ENCODE measurements at regions not wholly inside any gene's neighbourhood (a gene's known extent, or its start where the extent isn't known, plus 50 kb on each side); places are given as distances from the start of the nearest gene placed in this dataset.
"Not testable (repeated sequence)": the region's sequence is repeated elsewhere in the genome, so short reads cannot be mapped to it uniquely, and the experiment has no call there.

DNA sequence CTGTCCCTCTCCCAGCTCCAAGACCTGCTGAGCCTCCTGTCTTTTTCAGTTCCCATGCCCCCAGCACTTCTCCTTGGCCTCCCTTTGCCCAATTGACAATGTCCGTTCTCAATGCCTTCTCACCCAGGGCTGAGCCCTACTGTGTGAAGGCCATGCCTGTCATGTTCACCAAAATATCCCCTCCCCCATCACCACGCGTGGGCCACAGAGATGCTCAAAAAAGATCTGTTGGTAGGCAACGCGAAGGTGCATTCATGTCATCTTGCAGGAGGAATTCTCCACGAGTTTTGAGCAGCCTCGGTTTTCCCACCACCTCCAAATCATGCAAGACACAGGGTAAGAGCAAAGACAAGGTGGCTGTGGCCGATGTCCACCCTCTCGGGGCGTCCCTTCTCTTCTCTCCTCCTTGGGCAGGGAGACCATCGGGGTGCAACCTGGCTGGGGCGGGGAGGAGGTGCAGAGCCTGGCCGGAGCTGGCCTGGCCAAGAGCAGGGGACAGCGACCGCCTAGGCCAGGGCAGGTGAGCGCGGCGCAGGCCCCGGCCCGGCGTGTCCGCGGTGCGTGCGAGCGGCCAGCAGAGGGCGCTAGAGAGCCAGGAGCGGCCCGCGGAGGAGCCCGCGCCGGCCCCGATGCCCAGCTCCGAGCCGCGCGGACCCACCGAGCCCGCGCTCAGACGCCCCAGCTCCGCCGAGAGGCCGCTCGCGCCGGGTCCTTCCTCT is 56.3 kb upstream of the KRTAP5-11 start:
- DNase-seq, result peak; percentile 2

DNA sequence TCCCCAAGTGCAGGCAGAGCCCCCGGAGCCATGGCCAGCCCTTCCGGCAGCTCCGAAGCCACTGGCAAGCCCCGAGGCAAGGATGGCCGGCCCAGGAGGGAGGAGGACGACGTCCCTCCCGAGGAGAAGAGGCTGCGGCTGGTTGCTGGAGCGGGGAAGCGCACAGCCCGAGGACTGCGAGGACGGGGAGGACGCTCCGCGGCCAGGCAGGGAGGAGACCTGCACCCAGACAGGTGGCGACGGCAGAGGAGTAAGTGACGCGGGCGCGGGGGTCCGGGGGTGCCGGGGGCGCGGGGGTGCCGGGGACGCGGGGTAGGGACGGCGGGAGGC is 56.8 kb upstream of the KRTAP5-11 start:
- not testable (repeated sequence) for DNase-seq

DNA sequence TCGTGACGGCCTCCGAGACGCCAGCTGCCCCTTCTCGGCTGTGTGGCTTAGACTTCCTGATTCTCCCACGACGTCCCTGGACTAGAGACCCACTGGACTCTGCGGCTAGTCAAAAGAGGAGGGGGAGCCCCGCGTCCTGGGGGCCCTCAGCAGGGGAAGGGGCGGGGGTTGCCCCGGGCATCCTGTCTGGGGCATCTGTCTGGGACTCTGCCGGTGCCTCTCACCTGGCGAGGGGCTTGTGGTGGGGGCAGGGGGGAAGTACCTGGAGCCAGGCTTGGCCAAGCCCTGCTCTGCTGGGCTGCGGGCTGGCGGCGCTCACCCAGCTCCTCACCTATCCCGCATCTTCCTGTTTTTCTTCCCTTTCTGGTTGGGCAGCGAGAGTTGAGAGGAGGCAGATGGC is 57.2 kb upstream of the KRTAP5-11 start:
- not testable (repeated sequence) for DNase-seq

DNA sequence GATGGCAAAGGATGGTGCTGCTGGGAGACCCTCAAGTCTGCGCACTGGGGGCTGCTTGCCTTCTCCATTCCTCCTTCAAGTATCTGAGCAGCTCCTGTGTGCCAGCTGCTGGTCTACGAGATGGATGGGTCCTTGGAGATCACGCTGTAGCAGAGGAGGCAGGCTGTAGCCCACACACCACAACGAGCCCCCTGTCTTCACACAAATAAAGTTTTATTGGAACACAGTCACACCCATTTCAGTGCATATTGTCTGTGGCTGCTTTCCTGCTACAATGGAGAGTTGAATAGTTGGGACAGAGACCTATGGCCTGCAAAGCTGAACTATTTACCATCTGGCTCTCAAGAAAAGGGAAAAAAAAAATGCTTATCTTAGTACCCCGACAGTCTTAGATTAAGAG is 64.4 kb upstream of the KRTAP5-11 start:
- DNase-seq, result not testable (repeated sequence)

DNA sequence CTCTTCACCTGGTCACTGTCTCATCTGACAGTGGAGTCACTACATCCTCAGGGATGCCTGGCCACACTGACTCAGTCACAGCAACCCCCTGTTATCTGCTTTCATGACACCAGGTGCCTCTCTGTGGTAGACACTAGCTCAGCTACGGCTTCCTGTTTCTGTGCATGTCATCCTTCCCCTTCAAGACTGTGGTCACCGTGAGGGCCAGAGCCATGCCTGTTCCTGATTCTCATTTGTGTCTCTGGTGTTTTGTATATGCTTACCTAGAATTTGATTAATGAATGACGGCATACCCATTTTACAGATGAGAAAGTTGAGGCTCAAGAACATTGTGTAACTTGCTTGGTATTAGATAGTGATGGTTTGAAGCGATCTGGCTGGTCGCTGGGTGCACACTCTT is 70.3 kb upstream of the KRTAP5-11 start:
- not testable (repeated sequence) for DNase-seq

DNA sequence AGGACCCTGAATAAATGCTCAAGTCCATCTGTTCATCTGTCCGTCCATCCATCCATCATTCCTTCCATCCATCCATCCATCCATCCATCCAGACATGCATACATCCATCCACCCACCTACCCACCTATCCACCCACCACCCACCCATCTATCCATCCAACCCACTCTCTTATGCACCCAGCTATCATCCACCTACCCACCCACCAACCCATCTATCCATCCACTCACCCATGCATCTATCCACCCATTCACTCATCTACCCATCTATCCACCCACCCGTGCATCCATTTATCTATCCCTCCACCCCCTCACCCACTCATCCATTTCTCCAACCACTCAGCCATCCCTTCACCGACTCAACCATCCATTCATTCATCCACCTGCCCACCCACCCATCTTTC is 71.7 kb upstream of the KRTAP5-11 start:
- DNase-seq, result not testable (repeated sequence)

DNA sequence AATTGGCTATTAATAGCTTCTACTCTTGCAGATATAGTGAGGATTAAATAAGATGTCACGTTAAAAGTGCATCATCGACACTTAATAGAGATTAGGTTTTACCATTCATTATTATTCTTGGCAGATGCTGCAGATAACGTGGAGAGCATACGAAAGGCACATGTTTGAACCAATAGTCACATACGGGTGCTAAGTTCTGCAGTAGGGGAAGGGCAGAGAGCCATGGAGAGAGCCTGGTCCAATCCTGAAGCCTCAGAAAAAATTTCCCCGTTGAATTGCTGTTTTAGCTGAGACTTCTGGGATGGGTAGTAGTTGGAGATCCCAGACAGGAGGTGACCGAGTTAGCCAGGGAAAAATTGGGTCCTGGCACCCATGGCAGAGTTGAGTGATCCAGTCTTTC is 72.4 kb upstream of the KRTAP5-11 start:
- not testable (repeated sequence) for DNase-seq

DNA sequence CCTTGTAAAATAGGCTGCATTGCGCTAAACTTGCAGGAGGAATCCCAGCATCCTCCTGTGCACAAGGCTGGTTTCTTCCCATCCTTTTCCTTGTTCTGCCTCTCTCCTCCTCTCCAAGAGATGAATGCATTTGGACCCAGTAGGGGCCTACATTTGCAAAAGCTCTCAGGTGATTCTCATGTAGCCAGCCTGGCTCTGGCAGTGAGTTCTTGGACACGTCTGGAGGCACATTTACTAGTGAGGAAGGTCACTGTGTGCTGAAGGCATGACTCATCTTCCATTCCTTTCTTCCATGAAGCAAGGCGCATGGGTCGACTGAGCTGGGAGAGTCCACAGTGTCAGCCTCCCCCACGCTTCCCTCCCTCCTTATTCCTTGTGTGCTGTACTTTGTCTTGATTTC is 73.8 kb upstream of the KRTAP5-11 start:
- not testable (repeated sequence) for DNase-seq

DNA sequence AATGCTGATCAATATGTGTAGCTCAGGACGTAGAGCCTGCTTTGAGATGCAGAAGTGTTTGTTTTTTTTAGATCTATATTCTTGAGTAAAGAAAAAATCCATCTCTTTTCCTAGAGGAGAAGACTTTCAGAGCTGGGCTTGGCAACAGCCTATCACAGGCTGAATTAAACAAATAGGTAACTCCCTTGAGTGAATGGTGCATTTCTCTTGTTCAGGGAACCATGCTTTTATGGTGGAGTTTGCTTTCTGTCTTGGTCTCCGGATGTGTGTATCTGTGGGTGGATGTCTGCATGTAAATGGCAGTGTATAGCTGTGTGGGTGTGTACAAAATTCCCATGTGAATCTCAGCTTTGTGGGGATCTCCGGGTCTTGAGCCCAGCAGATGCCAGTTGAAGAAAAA is 82.3 kb upstream of the KRTAP5-11 start:
- not testable (repeated sequence) for DNase-seq

DNA sequence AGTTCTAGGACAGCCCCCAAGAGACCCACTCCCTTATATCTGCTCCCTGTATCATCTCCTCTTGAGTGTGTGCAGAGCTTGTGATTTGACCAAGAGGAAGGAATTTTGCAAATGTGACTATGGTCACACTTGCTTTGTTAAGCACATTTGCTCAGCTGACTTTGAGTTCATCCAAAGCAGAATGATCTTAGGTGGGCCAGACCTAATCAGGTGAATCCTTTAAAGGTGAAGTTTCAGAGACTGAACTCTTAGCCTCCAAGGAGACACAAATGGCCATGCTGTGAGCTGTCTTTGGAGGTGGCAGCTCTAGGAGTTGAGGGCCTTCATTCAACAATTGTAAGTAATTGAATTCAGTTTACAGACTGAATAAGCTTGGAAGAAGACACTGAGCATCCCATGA is 115.4 kb upstream of the KRTAP5-11 start:
- DNase-seq, result not testable (repeated sequence)

DNA sequence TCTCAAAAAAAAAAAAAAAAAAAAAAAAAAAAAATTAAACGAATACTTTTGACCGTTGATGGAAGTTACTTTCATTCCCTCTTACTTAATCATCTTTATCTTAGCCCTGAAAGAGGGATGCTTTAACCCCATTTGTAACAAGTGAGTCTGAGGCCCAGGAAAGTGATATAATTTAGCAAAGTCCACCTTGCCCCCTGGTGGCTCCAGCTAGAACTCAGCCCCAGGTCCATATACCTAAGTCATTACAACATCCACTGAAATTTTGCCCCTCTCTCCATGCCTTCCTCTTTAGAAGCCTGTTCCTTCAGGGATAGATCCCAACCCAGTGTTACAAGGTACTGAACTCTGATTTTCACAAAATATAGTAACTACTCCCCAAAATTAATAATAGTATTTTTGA is 116.3 kb upstream of the KRTAP5-11 start:
- DNase-seq, result not testable (repeated sequence)

DNA sequence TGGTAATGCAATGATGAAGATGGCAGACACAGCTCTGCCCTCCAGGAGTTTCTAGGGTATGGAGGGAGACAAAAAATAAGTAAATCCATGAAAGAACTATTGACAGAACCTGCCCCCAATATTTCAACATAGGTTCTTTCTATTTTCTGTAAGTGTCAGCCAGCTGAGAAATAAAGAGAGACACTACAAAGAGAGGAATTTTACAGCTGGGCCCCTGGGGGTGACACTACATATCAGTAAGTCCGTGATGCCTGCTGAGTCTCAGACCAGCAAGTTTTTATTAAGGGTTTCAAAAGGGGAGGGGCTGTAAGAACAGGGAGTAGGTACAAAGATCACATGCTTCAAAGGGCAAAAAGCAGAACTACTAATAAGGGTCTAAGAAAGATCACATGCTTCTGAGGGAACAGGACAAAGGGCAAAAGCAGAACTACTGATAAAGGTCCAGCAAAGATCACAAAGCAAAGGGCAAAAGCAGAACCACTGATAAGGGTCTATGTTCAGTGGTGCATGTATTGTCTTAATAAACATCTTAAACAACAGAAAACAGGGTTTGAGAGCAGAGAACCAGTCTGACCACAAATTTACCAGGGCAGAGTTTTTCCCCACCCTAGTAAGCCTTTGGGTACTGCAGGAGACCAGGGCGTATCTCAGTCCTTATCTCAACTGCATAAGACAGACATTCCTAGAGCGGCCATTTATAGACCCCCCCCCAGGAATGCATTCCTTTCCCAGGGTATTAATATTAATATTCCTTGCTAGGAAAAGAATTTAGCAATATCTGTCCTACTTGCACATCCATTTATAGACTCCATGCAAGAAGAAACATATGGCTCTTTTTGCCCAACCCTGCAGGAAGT is 119.0 kb upstream of the KRTAP5-11 start:
- DNase-seq, result not testable (repeated sequence)

DNA sequence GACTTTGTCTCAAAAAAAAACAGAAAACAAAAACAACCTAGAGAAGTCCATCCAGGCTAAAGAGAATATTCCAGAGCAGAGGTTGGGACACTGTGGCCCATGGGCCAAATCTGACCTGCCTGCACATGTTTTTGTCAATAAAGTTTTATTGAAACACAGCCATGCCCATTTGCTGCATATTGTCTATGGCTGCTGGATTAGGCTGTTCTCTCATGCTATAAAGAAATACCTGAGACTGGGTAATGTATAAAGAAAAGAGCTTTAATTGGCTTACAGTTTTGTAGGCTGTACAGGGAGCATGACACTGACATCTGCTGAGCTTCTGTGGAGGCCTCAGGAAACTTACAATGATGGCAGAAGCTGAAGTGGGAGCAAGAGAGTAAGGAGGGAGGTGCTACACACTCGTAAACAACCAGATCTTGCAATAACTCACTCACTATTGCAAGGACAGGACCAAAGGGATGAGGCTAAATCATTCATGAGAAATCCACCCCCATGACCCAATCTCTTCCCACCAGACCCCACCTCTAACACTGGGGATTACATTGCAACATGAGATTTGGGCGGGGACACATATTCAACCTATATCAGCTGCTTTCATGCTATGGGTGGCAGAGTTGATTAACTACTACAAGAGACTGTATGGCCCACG is 122.5 kb upstream of the KRTAP5-11 start:
- DNase-seq, result not testable (repeated sequence)

DNA sequence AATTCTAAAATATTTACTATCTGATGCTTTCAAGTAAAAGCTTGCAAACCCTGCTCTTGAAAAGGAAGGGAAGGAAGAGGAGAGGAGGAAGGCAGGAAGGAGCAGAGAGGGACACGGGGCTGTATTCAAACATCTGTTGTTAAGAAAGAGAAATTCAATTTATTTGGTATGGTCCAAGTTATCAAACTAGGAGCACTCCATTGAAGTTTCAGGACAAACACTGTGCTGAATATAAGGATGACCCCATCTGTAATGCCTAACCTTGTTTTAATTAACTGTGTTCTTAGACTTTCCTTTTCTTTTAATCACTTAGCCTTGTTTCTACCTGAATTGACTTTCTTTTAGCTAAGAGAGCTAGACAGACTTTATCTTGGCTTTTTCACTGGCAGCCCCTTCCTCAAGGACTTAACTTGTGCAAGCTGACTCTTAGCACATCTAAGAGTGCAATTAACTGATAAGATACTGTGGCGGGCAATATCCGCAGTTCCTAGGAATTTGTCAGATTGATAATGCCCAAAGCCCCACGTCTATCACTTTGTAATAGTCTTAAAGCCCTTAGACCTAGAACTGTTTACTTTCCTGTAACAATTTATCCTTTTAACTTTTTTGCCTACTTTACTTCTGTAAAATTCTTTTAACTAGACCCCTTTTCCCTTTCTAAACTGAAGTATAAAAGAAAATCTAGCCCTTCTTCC is 123.2 kb upstream of the KRTAP5-11 start:
- not testable (repeated sequence) for DNase-seq

DNA sequence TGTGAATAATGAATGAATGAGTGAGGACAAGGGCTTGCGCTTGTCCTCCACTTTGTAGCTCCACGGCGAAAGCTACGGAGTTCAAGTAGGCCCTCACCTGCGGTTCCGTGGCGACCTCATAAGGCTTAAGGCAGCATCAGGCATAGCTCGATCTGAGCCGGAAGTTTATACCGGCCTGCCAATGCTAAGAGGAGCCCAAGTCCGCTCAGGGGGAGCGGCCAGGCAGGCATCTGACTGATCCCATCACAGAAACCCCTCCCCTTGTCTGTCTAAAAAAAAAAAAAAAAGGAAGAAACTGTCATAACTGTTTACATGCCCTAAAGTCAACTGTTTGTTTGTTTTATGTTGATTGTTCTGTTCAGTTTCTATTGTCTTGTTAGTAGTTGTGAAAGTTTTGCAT is 124.4 kb upstream of the KRTAP5-11 start:
- DNase-seq, result not testable (repeated sequence)

DNA sequence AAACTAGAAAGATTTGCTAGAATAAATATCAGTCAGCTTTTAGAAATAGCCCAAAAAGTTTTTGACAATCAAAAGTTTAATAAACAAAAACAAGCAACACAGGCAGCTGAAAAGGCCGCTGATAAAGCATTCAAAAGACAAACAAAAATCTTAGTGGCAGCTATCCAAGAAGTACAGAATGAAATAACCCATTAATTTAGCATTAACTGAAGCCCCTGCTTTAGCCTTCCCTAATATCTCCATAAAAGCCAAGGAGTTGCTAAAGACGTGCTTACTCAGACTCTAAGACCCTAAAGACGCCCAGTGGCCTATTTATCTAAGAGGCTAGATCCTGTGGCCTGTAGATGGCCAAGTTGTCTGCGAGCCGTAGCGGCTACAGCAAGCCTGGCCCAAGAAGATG is 123.5 kb upstream of the DEFB108B start:
- DNase-seq, result not testable (repeated sequence)

DNA sequence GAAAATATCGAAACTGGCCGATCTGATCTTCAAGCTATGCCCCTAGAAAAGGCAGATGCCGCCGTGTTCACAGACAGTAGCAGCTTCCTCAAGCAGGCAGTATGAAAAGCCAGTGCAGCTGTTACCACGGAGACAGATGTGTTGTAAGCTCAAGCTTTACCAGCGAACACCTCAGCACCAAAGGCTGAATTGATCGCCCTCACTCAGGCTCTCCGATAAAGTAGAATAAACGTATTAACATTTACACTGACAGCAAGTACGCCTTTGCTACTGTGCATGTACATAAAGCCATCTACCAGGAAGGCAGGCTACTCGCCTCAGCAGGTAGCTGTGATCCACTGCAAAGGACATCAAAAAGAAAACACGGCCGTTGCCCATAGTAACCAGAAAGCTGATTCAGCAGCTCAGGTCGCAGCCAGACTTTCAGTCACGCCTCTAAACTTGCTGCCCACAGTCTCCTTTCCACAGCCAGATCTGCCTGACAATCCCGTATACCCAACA is 122.8 kb upstream of the DEFB108B start:
- not testable (repeated sequence) for DNase-seq

DNA sequence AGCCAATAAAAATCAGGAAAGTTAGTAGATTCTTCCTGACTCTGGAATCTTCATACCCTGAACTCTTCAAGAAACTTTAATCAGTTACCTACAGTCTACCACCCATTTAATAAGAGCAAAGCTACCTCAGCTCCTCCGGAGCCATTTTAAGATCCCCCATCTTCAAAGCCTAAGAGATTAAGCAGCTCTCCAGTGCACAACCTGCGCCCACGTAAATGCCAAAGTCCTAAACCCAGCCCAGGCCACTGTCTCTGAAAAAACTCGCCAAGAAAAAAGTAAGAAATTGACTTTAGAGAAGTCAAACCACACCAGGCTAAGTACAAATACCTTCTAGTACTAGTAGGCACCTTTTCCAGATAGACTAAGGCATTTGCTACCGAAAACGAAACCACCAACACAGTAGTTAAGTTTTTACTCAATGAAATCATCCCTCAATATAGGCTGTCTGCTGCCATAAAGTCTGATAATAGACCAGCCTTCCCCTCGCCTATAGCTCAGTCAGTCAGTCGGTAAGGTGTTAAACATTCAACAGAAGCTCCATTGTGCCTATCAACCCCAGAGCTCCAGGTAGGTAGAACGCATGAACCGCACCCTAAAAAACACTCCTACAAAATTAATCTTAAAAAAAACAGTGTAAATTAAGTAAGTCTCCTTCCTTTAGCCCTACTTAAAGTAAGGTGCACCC is 122.2 kb upstream of the DEFB108B start:
- not testable (repeated sequence) for DNase-seq

DNA sequence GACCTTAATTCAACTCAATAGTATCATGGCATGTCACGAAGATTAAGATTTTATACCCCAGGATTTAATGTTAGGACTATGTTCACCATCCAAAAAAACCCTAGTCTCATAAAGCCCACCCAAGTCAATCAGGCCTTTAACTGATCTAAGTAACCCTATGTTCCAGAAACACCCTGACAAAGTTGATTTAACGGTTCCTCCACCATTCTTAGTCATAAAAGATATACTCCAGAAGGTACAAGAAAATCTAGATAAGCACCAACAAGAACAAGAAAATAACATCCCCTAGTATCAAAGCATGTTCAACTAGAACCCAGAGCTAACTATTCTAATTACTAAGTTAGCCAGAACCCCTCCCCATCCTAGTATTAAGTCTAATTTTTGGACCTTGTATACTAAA is 120.7 kb upstream of the DEFB108B start:
- DNase-seq, result not testable (repeated sequence)

DNA sequence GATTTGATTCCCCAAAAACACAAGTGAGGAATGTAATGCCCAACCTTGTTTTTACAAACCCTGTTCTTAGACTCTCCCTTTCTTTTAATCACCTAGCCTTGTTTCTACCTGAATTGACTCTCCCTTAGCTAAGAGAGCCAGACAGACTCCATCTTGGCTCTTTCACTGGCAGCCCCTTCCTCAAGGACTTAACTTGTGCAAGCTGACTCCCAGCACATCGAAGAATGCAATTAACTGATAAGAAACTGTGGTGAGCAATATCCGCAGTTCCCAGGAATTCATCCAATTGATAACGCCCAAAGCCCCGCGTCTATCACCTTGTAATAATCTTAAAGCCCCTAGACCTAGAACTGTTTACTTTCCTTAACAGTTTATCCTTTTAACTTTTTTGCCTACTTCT is 120.2 kb upstream of the DEFB108B start:
- DNase-seq, result not testable (repeated sequence)

DNA sequence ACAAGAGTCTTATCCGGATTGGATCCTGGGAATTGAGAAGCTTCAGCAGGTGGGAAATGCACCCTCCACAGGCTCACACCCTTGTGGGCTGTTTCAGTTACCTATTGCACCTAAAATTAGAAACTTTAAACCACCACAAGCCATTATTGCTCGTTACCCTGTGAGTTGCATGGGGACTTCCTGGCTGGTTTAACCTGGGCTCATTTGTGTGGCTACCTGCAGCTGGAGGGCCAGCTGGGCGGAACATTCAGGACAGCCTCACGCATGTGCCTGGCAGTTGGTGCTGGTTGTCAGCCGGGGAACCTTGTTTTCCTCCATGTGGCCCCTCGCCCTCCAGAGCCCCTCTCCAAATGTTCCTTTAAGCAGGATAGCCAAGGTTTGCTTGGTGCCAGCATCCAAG is 118.5 kb upstream of the DEFB108B start:
- not testable (repeated sequence) for DNase-seq

DNA sequence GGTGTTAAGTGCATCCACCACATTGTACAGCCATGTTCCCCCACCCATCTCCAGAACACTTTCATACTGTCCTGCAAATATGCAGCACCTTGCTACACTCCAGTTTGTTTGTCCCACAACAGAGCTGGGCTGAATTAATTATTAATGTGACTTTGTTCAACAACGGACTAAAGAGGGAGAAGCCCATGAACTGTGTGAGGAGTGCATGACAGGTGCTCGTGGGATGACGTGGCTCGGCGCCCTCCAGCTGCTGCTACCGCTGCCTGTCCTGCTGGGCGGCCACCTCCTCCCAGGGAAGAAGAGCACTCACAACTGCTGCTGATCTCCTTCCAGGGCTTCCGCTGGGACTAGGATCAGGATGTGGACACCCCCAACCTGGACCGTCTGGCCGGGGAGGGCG is 111.2 kb upstream of the DEFB108B start:
- DNase-seq, result not testable (repeated sequence)
